Neural crest cell (in vitro differentiated cells): ENCODE measurements at regions not wholly inside any gene's neighbourhood (a gene's known extent, or its start where the extent isn't known, plus 50 kb on each side); places are given as distances from the start of the nearest gene placed in this dataset.
"Not testable (repeated sequence)": the region's sequence is repeated elsewhere in the genome, so short reads cannot be mapped to it uniquely, and the experiment has no call there.

ENCODE experiments used
- DNase-seq: peaks from one replicate; pipeline ENCODE4 v3.0.0; 2021; ENCODE audit warnings: low read depth, mixed read lengths, low spot score
- H3K27ac Mint-ChIP-seq: one replicate; pipeline ENCODE4 v1.8.0; 2021; ENCODE audit warnings: mild to moderate bottlenecking, mixed read lengths; ENCODE audit not compliant: unreplicated experiment
- H3K27me3 Mint-ChIP-seq: 2 replicates; pipeline ENCODE4 v1.8.0; 2021; ENCODE audit warnings: low read depth, mild to moderate bottlenecking, mixed read lengths
- H3K36me3 Mint-ChIP-seq: 2 replicates; pipeline ENCODE4 v1.8.0; 2021; ENCODE audit warnings: low read depth, mild to moderate bottlenecking, mixed read lengths
- H3K4me1 Mint-ChIP-seq: 2 replicates; pipeline ENCODE4 v1.8.0; 2021; ENCODE audit warnings: mixed read lengths
- H3K4me3 Mint-ChIP-seq: one replicate; pipeline ENCODE4 v1.8.0; 2021; ENCODE audit warnings: mild to moderate bottlenecking, mixed read lengths
- H3K9me3 Mint-ChIP-seq: 2 replicates; pipeline ENCODE4 v1.8.0; 2021; ENCODE audit warnings: mixed read lengths
- CTCF ChIP-seq: fragments of 200-600 bp; sonication (generic); conservative IDR thresholded peaks from 2 replicates; pipeline ENCODE4 v1.5.0; 2021; ENCODE audit warnings: antibody characterized with exemption, mild to moderate bottlenecking

GRCh38 chr7:125926621-125927020 is 997.0 kb upstream of the POT1 start:
- TF ChIP-seq CTCF = no peak

GRCh38 chr7:125924037-125924436 is 994.4 kb upstream of the POT1 start:
- Mint-ChIP-seq H3K9me3 (peaks cover 3% of the 10 kb centered on the region), H3K4me3 (no peak overlapping the region), H3K27me3 (no peaks in the 10 kb centered on the region), H3K27ac (no peak overlapping the region), H3K4me1 (peaks cover 38% of the 10 kb centered on the region), H3K36me3 (peaks cover 2% of the 10 kb centered on the region)
- TF ChIP-seq CTCF = no peak
- no peak for DNase-seq

More at GRCh38 chr7:125926621-125927020, 997.0 kb upstream of the POT1 start:
- Mint-ChIP-seq H3K27ac (no peak overlapping the region), H3K4me1 (peaks cover 40% of the 10 kb centered on the region), H3K4me3 (no peak overlapping the region), H3K27me3 (no peaks in the 10 kb centered on the region), H3K36me3 (no peaks in the 10 kb centered on the region), H3K9me3 (no peaks in the 10 kb centered on the region)
- no peak for DNase-seq

- not testable (repeated sequence) for H3K27ac Mint-ChIP-seq, H3K27me3 Mint-ChIP-seq, H3K36me3 Mint-ChIP-seq, H3K4me1 Mint-ChIP-seq, DNase-seq, H3K4me3 Mint-ChIP-seq, H3K9me3 Mint-ChIP-seq
Measured at GRCh38 chr7:125915381-125915948, 985.8 kb upstream of the POT1 start.

GRCh38 chr7:125908711-125909110 is 979.1 kb upstream of the POT1 start:
- DNase-seq = no peak

GRCh38 chr7:125899577-125899976 is 970.0 kb upstream of the POT1 start:
- no peaks in the 10 kb centered on the region for H3K36me3 Mint-ChIP-seq
- H3K4me3 Mint-ChIP-seq = no peak overlapping the region
- peaks cover 4% of the 10 kb centered on the region for H3K9me3 Mint-ChIP-seq
- no peak for DNase-seq
- H3K4me1 Mint-ChIP-seq = no peaks in the 10 kb centered on the region
- no peak for TF ChIP-seq CTCF
- H3K27ac Mint-ChIP-seq = no peak overlapping the region
- H3K27me3 Mint-ChIP-seq = no peaks in the 10 kb centered on the region

More at GRCh38 chr7:125908711-125909110, 979.1 kb upstream of the POT1 start:
- no peaks in the 10 kb centered on the region for H3K27me3 Mint-ChIP-seq
- no peaks in the 10 kb centered on the region for H3K4me1 Mint-ChIP-seq
- no peak overlapping the region for H3K4me3 Mint-ChIP-seq
- peaks cover 8% of the 10 kb centered on the region for H3K9me3 Mint-ChIP-seq
- H3K27ac Mint-ChIP-seq = no peak overlapping the region
- no peaks in the 10 kb centered on the region for H3K36me3 Mint-ChIP-seq
- no peak for TF ChIP-seq CTCF

- Mint-ChIP-seq H3K36me3 (no peaks in the 10 kb centered on the region), H3K27me3 (no peaks in the 10 kb centered on the region), H3K9me3 (peaks cover 3% of the 10 kb centered on the region), H3K4me3 (no peak overlapping the region), H3K27ac (no peak overlapping the region), H3K4me1 (no peaks in the 10 kb centered on the region)
- DNase-seq = no peak
- no peak for TF ChIP-seq CTCF
Measured at GRCh38 chr7:125892434-125892833, 962.8 kb upstream of the POT1 start.
